ENCODE measurements at regions not wholly inside any gene's neighbourhood (a gene's known extent, or its start where the extent isn't known, plus 50 kb on each side); places are given as distances from the start of the nearest gene placed in this dataset.

DNA sequence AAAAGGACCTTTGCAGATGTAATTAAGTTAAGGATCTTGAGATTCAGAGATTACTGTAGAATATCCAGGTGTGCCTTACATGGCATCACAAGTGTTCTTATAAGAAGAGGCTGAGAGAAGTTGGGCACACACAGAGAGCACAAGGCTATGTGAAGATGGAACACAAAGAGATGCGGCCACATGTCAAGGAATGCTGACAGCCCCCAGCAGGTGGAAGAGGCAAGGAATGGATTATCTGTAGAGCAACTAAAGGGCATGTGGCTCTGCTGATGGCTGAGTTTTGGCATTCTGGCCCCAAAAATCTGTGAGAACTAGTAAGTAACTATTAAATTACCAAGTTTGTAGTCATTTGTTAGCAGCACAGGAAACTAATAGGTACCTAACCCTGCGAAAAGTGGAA lies 640.7 kb upstream of the PCDH15 start:
- Histone ChIP-seq H3K9me3 (ENCODE audit: control insufficient read depth, insufficient read depth, low read length) (no peaks in the 10 kb centered on the region), H3K9ac (ENCODE audit: low read depth, low read length) (no peak overlapping the region), H3K4me1 (ENCODE audit: insufficient read depth, low read length) (no peaks in the 10 kb centered on the region), H3K36me3 (ENCODE audit: insufficient read depth, low read length) (no peaks in the 10 kb centered on the region)

DNA sequence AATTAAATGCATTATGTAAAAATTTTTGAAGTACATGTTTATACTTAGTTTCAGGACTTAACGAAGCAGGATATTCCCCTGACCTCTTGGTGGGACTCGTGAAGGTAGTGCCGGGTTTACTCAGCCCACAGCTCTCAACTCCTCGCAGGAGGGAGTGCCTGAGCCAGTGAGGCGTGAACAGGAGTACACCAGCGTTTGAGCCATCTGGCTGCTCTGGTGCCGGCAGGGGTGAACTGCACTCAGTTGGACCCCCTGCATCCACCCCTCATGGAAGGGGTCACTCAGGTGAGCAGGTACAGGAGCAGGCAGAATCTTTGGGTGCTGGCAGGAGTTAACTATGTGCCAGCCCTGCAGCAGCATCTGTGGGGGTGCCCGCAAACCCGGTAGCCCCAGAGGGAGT lies 625.1 kb upstream of the PCDH15 start:
- Histone ChIP-seq H3K9ac (ENCODE audit: low read depth, low read length) (no peak overlapping the region), H3K9me3 (ENCODE audit: control insufficient read depth, insufficient read depth, low read length) (no peaks in the 10 kb centered on the region), H3K36me3 (ENCODE audit: insufficient read depth, low read length) (no peaks in the 10 kb centered on the region), H3K4me1 (ENCODE audit: insufficient read depth, low read length) (no peaks in the 10 kb centered on the region)

DNA sequence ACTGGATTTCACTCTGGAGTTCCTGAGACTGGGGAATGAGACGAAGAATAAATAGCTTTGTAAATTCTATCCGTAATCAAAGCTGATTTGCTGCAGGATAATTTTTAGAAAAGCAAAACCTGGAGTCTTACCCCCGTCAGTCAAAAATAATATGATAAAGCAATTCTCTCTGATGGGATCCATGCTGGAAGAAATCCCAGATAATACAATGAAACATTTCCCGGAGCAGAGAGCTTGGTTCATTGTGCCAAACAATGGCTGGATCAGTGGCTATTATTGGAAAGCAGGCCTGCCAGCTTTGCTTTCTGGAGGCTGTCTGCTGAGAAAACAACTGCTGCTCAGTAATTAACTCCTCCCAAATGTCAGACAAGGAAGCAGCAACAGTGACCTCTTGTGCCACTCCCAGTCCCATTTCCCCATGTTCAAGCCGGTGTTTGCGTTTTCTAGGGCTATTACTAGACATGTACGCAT lies 609.4 kb upstream of the PCDH15 start:
- Histone ChIP-seq H3K9ac (ENCODE audit: low read depth, low read length) (no peak overlapping the region), H3K36me3 (ENCODE audit: insufficient read depth, low read length) (no peaks in the 10 kb centered on the region), H3K4me1 (ENCODE audit: insufficient read depth, low read length) (no peaks in the 10 kb centered on the region)

DNA sequence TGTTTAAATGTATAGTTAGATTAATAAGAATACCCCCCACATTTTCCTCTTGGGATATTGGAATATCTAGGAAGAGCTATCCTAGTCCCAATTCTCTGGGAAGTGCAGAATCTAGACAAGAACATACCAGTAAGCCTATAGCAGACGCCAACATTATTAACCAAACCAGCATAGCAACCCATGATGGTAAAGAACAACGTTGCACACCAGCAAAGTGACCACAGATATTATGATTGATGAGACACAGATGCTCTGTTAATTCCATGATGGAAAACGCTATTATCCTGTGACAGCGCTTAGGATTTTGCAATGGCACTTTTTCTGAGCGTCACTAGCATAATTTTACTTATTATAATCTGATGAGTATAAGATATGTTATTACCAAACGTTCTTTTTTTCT lies 603.1 kb upstream of the PCDH15 start:
- Histone ChIP-seq H3K9me3 (ENCODE audit: control insufficient read depth, insufficient read depth, low read length) (no peaks in the 10 kb centered on the region), H3K4me1 (ENCODE audit: insufficient read depth, low read length) (peaks cover 9% of the 10 kb centered on the region; the same call in 1 of the 2 replicates), H3K9ac (ENCODE audit: low read depth, low read length) (no peak overlapping the region), H3K36me3 (ENCODE audit: insufficient read depth, low read length) (no peaks in the 10 kb centered on the region)

More for the DNA sequence above, 609.4 kb upstream of the PCDH15 start:
- H3K9me3 ChIP-seq (ENCODE audit: control insufficient read depth, insufficient read depth, low read length): no peaks in the 10 kb centered on the region

DNA sequence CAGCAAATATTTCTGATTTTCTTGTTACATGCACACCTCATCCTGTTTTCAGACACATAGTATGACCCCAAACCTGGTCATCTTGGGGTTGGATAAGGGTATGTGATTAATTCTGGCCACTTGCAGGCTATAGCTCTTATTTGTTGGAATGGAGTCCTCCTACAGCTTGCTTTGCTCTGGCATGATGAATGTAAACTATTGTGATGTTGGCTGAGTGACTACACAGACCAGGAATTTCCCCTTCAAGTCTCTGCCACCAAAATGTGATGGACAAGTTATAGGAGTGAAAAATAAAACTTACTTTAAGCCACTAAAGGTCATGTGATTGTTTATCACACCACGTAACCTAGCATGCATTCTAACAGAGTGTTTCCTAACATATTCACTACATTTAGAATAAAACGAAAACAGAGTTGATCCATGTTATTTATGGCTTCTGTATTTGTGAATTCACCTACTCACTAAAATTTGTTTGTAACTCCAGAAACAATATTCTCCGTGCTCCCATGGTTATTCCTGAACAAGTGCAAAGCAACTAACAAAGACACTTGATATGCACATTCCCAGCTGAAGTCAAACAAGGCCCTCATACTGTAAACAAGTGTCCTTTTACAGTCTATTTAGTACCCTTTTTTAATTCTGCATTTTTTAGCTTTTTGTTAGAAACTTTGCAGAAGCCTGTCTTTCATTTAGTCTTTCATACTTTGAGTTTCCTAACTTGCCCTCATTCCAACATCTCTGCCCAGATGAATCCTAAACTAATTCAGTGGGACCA lies 599.2 kb upstream of the PCDH15 start:
- no peaks in the 10 kb centered on the region for H3K9me3 ChIP-seq (ENCODE audit: control insufficient read depth, insufficient read depth, low read length)
- H3K9ac ChIP-seq (ENCODE audit: low read depth, low read length): no peak overlapping the region
- H3K4me1 ChIP-seq (ENCODE audit: insufficient read depth, low read length): peaks cover 13% of the 10 kb centered on the region; the same call in 1 of the 2 replicates
- H3K36me3 ChIP-seq (ENCODE audit: insufficient read depth, low read length): no peaks in the 10 kb centered on the region

DNA sequence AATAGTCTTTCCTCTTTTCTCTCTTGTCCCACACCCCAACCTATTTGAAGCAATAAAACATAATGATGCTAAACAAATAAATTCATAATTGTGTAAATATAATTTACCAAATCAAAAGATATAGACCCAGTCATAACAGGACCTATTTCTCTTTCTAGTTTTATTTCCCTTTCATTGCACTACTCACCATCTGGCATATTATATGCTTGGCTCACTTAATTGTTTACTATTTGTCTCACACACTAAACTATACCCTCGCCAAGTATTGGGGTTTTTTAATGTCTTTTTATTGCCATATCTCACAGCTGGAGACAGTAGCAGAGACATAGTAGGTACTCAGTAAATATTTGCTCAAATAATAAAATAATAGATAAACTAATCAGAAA lies 597.5 kb upstream of the PCDH15 start:
- Histone ChIP-seq H3K9me3 (ENCODE audit: control insufficient read depth, insufficient read depth, low read length) (no peaks in the 10 kb centered on the region), H3K36me3 (ENCODE audit: insufficient read depth, low read length) (no peaks in the 10 kb centered on the region), H3K9ac (ENCODE audit: low read depth, low read length) (no peak overlapping the region), H3K4me1 (ENCODE audit: insufficient read depth, low read length) (peaks cover 18% of the 10 kb centered on the region; the same call in 1 of the 2 replicates)

DNA sequence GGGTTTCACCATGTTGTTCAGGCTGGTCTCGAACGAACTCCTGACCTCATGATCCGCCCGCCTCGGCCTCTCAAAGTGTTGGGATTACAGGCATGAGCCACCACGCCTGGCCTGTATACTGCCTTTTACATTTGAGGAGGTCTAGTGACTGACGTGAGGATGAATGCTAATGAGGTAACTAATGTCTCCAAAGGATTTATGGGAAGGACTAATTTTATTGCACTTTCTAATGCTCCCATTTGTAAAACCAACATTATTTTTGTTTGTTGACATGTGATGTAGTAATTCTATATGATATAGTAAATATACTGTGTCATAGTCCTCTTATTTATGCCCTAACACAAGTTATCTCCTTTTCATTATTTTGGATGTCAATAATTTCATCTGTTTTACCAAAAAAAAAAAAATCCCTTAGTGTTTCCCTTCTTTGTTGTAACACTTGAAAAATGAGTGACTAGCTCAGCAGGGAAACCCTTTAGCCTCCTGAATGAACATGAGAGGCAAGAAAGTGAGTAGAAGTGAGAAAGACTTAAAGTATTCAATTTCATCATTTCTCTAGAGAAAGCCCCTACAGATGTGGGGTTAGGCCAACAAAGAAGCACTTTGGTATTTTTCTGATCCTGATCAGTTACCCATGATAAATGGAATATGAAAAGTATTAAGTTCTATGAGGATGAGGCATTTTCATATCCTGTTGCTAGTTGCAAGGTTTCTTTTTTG lies 596.9 kb upstream of the PCDH15 start:
- H3K36me3 ChIP-seq (ENCODE audit: insufficient read depth, low read length): no peaks in the 10 kb centered on the region
- no peak overlapping the region for H3K9ac ChIP-seq (ENCODE audit: low read depth, low read length)
- H3K4me1 ChIP-seq (ENCODE audit: insufficient read depth, low read length): peaks cover 18% of the 10 kb centered on the region; the same call in 1 of the 2 replicates
- no peaks in the 10 kb centered on the region for H3K9me3 ChIP-seq (ENCODE audit: control insufficient read depth, insufficient read depth, low read length)

DNA sequence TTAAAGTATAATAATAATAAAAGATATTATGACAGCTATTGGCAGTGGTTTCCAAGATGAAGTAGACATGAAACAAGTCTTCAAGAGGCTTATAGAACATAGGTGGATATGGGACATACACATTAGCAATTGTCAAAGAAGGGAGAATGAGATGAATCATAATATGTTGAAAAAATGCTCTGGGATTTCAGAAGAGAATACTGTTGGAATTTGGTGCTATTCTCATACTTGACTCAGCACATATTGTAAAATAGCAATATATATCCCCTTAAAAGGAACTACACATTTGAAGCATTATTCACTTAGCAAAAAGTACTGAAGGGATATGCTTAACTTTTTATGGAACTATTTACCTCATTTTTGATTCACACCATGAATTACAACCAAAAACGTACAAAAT lies 577.2 kb upstream of the PCDH15 start:
- Histone ChIP-seq H3K9me3 (ENCODE audit: control insufficient read depth, insufficient read depth, low read length) (no peaks in the 10 kb centered on the region), H3K36me3 (ENCODE audit: insufficient read depth, low read length) (no peaks in the 10 kb centered on the region), H3K4me1 (ENCODE audit: insufficient read depth, low read length) (no peaks in the 10 kb centered on the region), H3K9ac (ENCODE audit: low read depth, low read length) (no peak overlapping the region)

DNA sequence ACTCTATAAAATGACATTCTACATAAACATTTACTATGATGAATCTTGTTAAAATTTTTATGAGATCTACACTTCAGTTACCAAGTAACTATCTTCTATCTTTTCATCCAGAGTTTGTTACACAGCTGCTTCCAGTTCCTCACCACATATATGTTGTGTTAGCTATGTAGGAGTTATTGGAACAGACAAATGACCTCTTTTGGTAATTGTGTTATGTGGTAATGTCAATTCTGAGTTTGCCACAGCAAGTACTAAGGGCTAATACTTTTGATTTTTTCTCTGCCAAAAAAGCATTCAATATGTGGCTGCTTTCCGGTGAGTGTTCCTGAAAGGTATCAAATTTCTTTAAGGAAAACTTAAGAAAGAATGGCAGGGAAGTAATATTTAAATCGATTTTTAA lies 573.9 kb upstream of the PCDH15 start:
- Histone ChIP-seq H3K9me3 (ENCODE audit: control insufficient read depth, insufficient read depth, low read length) (no peaks in the 10 kb centered on the region), H3K9ac (ENCODE audit: low read depth, low read length) (no peak overlapping the region), H3K4me1 (ENCODE audit: insufficient read depth, low read length) (no peaks in the 10 kb centered on the region), H3K36me3 (ENCODE audit: insufficient read depth, low read length) (no peaks in the 10 kb centered on the region)

DNA sequence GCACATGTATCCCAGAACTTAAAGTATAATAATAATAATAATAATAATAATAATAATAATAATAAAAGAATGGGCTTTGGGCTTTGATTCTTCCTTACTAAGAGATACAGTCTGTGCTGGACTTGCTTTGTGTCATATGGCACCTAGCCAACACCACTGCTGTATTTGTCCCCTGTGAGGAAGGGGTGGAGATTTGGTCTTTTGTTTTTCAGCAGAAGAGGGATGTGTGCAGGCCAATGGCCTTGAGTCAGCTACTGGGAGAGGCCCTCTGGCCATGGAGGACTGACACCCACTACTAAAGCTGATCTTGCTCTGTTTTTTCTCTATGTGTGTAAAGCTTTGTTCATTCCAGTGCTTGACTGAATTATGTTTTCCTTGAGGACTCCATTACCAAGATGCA lies 573.0 kb upstream of the PCDH15 start:
- Histone ChIP-seq H3K9ac (ENCODE audit: low read depth, low read length) (no peak overlapping the region), H3K36me3 (ENCODE audit: insufficient read depth, low read length) (no peaks in the 10 kb centered on the region), H3K4me1 (ENCODE audit: insufficient read depth, low read length) (no peaks in the 10 kb centered on the region), H3K9me3 (ENCODE audit: control insufficient read depth, insufficient read depth, low read length) (no peaks in the 10 kb centered on the region)

DNA sequence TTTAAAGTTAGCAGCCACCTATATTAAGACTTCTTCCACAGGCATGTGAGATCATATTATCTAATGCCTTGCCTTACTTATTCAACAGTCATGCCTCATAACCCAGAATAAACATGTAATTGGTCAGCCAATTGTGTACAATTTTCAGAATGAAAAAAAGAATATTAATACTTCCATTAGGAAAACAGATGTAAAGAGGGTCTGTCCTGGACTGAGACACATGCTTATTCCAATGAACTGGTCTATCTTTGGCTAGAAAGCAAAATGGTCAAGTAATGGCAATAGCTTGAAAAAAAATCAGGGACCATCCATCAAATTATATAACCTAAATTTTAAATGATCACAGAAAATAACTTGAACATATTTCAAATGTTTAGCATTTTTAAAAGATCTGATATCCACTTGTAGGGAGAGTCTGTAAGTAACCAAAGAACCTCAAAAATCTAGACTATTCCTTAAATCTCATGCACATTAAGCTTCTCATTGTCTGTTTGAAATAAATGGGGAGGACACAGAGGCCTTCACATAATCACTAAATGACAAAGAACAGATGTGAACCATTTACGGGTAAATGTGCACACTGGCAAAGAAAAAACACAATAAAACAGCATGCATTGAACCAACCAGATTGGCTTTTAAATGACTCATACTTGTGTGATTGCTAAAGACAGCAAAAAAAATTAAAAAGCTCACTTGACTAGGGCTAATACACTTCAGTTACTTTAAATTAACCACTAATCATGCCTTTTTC lies 568.8 kb upstream of the PCDH15 start:
- no peaks in the 10 kb centered on the region for H3K9me3 ChIP-seq (ENCODE audit: control insufficient read depth, insufficient read depth, low read length)
- no peaks in the 10 kb centered on the region for H3K36me3 ChIP-seq (ENCODE audit: insufficient read depth, low read length)
- no peaks in the 10 kb centered on the region for H3K4me1 ChIP-seq (ENCODE audit: insufficient read depth, low read length)
- H3K9ac ChIP-seq (ENCODE audit: low read depth, low read length): no peak overlapping the region

DNA sequence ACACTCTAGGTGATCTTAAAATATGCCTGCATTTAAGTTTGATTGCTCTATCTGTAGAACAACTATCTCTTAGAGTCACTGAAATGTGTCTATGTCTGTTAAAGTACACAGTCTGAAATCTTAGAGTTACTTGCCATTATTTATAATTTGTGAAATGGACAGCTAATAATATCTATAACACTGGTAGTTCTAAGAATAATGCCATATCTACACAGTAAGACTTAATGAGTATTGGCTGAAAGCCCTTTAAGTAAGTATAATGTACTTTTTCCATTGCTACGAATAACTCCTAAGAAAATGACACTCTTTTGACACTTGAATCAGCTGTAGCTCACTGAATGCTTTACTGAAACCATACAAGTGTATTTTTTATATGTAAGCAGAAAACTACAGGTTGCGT lies 567.4 kb upstream of the PCDH15 start:
- H3K36me3 ChIP-seq (ENCODE audit: insufficient read depth, low read length): no peaks in the 10 kb centered on the region
- H3K4me1 ChIP-seq (ENCODE audit: insufficient read depth, low read length): no peaks in the 10 kb centered on the region
- no peaks in the 10 kb centered on the region for H3K9me3 ChIP-seq (ENCODE audit: control insufficient read depth, insufficient read depth, low read length)
- no peak overlapping the region for H3K9ac ChIP-seq (ENCODE audit: low read depth, low read length)

DNA sequence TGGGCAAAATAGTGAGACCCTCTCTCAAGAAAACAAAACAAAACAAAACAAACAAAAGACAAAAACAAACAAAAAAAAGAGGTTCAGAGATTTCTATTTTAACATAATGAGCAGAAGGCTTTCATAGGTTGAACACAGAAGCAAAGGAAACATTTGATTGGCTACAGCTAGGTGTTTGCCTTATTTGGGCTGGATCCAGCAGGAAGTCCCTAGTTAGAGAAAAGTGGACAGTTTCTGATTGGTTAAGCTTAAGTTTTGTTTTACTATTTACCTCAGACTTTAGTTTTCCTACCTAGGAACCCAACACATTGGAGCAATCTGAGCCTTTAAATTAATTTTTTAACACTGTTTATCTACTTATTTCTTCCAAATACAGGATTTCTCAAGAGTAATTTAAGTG lies 566.5 kb upstream of the PCDH15 start:
- H3K36me3 ChIP-seq (ENCODE audit: insufficient read depth, low read length): no peaks in the 10 kb centered on the region
- no peak overlapping the region for H3K9ac ChIP-seq (ENCODE audit: low read depth, low read length)
- H3K4me1 ChIP-seq (ENCODE audit: insufficient read depth, low read length): no peaks in the 10 kb centered on the region
- no peaks in the 10 kb centered on the region for H3K9me3 ChIP-seq (ENCODE audit: control insufficient read depth, insufficient read depth, low read length)

DNA sequence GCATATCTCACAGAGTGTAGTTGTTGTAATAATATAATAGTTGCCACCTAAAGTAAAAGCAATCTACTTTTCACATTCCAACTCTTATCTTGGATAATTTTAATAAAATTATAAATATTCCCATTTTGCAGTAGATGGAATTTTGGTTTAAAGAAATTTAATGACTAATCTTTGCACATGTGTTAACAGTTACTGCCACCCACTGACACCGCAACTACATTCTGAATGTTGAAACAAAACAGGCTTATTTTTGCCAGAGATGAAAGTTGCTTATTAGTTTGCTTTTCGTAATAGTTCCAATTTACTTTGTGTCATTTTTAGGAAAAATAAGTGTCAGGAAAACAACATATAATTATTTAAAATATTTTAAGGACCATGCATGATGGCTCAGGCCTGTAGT lies 557.5 kb upstream of the PCDH15 start:
- H3K9ac ChIP-seq (ENCODE audit: low read depth, low read length): no peak overlapping the region
- no peaks in the 10 kb centered on the region for H3K36me3 ChIP-seq (ENCODE audit: insufficient read depth, low read length)
- no peaks in the 10 kb centered on the region for H3K9me3 ChIP-seq (ENCODE audit: control insufficient read depth, insufficient read depth, low read length)
- H3K4me1 ChIP-seq (ENCODE audit: insufficient read depth, low read length): no peaks in the 10 kb centered on the region
